ENCODE measurements at regions not wholly inside any gene's neighbourhood (a gene's known extent, or its start where the extent isn't known, plus 50 kb on each side); places are given as distances from the start of the nearest gene placed in this dataset.

- FAIRE-seq: no peak
- H3K36me3 Mint-ChIP-seq (ENCODE audit: low read depth, unreplicated experiment): no peaks in the 10 kb centered on the region
- H3K27me3 ChIP-seq (ENCODE audit: insufficient read depth, low read length): no peaks in the 10 kb centered on the region
Measured at GRCh38 chr6:97645757-97646156, 362.7 kb upstream of the MMS22L start.

GRCh38 chr6:97653076-97653475 lies 370.1 kb upstream of the MMS22L start:
- no peaks in the 10 kb centered on the region for H3K9me3 Mint-ChIP-seq (ENCODE audit: unreplicated experiment)
- Histone ChIP-seq H3K4me1 (ENCODE audit: insufficient read depth, low read length) (no peaks in the 10 kb centered on the region), H3K4me2 (ENCODE audit: low read length) (no peak overlapping the region), H3K36me3 (ENCODE audit: insufficient read depth, low read length) (no peaks in the 10 kb centered on the region), H3K4me3 (ENCODE audit: insufficient read depth, low read depth, low read length) (no peak overlapping the region), H4K20me1 (ENCODE audit: insufficient read depth, low read length) (no peaks in the 10 kb centered on the region), H2AFZ (ENCODE audit: low read depth, low read length) (no peak overlapping the region), H3K27ac (ENCODE audit: low read depth, low read length) (no peak overlapping the region), H3K9me3 (ENCODE audit: insufficient read depth, low read depth, low read length) (no peaks in the 10 kb centered on the region), H3K79me2 (ENCODE audit: insufficient read depth, low read length) (no peaks in the 10 kb centered on the region), H3K9ac (ENCODE audit: low read length) (no peak overlapping the region), H3K27me3 (ENCODE audit: insufficient read depth, low read length) (no peaks in the 10 kb centered on the region)
- TF ChIP-seq CTCF (IDR thresholded peaks at IDR 0.05; ENCODE audit: insufficient read depth, low read depth, low read length) (no peak), EZH2 (IDR thresholded peaks at IDR 0.05; ENCODE audit: insufficient read depth, low read length) (no peak)
- no peak for DNase-seq (ENCODE audit: low read depth)
- no peaks in the 10 kb centered on the region for H3K36me3 Mint-ChIP-seq (ENCODE audit: low read depth, unreplicated experiment)
- H3K27ac Mint-ChIP-seq (ENCODE audit: unreplicated experiment): no peak overlapping the region
- no peaks in the 10 kb centered on the region for H3K27me3 Mint-ChIP-seq (ENCODE audit: low read depth, unreplicated experiment)
- H3K4me1 Mint-ChIP-seq (ENCODE audit: low read depth, unreplicated experiment): no peaks in the 10 kb centered on the region
- no peak for FAIRE-seq
- no peak overlapping the region for H3K4me3 Mint-ChIP-seq (ENCODE audit: unreplicated experiment)

More at GRCh38 chr6:97645757-97646156, 362.7 kb upstream of the MMS22L start:
- Mint-ChIP-seq H3K9me3 (ENCODE audit: unreplicated experiment) (no peaks in the 10 kb centered on the region), H3K27me3 (ENCODE audit: low read depth, unreplicated experiment) (no peaks in the 10 kb centered on the region), H3K4me1 (ENCODE audit: low read depth, unreplicated experiment) (no peaks in the 10 kb centered on the region), H3K4me3 (ENCODE audit: unreplicated experiment) (no peak overlapping the region), H3K27ac (ENCODE audit: unreplicated experiment) (no peak overlapping the region)
- Histone ChIP-seq H3K36me3 (ENCODE audit: insufficient read depth, low read length) (no peaks in the 10 kb centered on the region), H3K4me3 (ENCODE audit: insufficient read depth, low read depth, low read length) (no peak overlapping the region), H3K79me2 (ENCODE audit: insufficient read depth, low read length) (no peaks in the 10 kb centered on the region), H4K20me1 (ENCODE audit: insufficient read depth, low read length) (no peaks in the 10 kb centered on the region), H3K27ac (ENCODE audit: low read depth, low read length) (no peak overlapping the region), H2AFZ (ENCODE audit: low read depth, low read length) (no peak overlapping the region), H3K4me2 (ENCODE audit: low read length) (no peak overlapping the region), H3K9me3 (ENCODE audit: insufficient read depth, low read depth, low read length) (no peaks in the 10 kb centered on the region), H3K9ac (ENCODE audit: low read length) (no peak overlapping the region), H3K4me1 (ENCODE audit: insufficient read depth, low read length) (no peaks in the 10 kb centered on the region)
- DNase-seq (ENCODE audit: low read depth): no peak
- no peak for TF ChIP-seq CTCF (IDR thresholded peaks at IDR 0.05; ENCODE audit: insufficient read depth, low read depth, low read length)
- TF ChIP-seq EZH2 (IDR thresholded peaks at IDR 0.05; ENCODE audit: insufficient read depth, low read length): no peak

GRCh38 chr6:97653517-97653916 lies 370.5 kb upstream of the MMS22L start:
- H3K4me1 Mint-ChIP-seq (ENCODE audit: low read depth, unreplicated experiment): no peaks in the 10 kb centered on the region
- H3K79me2 ChIP-seq (ENCODE audit: insufficient read depth, low read length): no peaks in the 10 kb centered on the region
- no peaks in the 10 kb centered on the region for H3K36me3 Mint-ChIP-seq (ENCODE audit: low read depth, unreplicated experiment)
- H2AFZ ChIP-seq (ENCODE audit: low read depth, low read length): no peak overlapping the region
- no peaks in the 10 kb centered on the region for H3K36me3 ChIP-seq (ENCODE audit: insufficient read depth, low read length)
- TF ChIP-seq CTCF (IDR thresholded peaks at IDR 0.05; ENCODE audit: insufficient read depth, low read depth, low read length): no peak
- TF ChIP-seq EZH2 (IDR thresholded peaks at IDR 0.05; ENCODE audit: insufficient read depth, low read length): no peak
- H3K9ac ChIP-seq (ENCODE audit: low read length): no peak overlapping the region
- no peak overlapping the region for H3K4me3 ChIP-seq (ENCODE audit: insufficient read depth, low read depth, low read length)
- H3K27me3 ChIP-seq (ENCODE audit: insufficient read depth, low read length): no peaks in the 10 kb centered on the region
- H4K20me1 ChIP-seq (ENCODE audit: insufficient read depth, low read length): no peaks in the 10 kb centered on the region
- no peaks in the 10 kb centered on the region for H3K9me3 ChIP-seq (ENCODE audit: insufficient read depth, low read depth, low read length)
- no peak overlapping the region for H3K27ac ChIP-seq (ENCODE audit: low read depth, low read length)
- H3K4me3 Mint-ChIP-seq (ENCODE audit: unreplicated experiment): no peak overlapping the region
- DNase-seq (ENCODE audit: low read depth) (no peak), FAIRE-seq (no peak)
- H3K27me3 Mint-ChIP-seq (ENCODE audit: low read depth, unreplicated experiment): no peaks in the 10 kb centered on the region
- H3K27ac Mint-ChIP-seq (ENCODE audit: unreplicated experiment): no peak overlapping the region
- no peaks in the 10 kb centered on the region for H3K4me1 ChIP-seq (ENCODE audit: insufficient read depth, low read length)
- H3K9me3 Mint-ChIP-seq (ENCODE audit: unreplicated experiment): no peaks in the 10 kb centered on the region
- no peak overlapping the region for H3K4me2 ChIP-seq (ENCODE audit: low read length)
